Astrocyte (in vitro differentiated cells and primary cell): ENCODE measurements at regions not wholly inside any gene's neighbourhood (a gene's known extent, or its start where the extent isn't known, plus 50 kb on each side); places are given as distances from the start of the nearest gene placed in this dataset.

ENCODE experiments used
- DNase-seq: peaks from one replicate; pipeline ENCODE4 v3.0.0-alpha.2; 2010; ENCODE audit warnings: low read depth
- FAIRE-seq: peaks from 2 replicates; lab custom pipeline; 2011; peaks lifted over from hg19 to GRCh38; lab: Jason Lieb, UNC
- H2AFZ ChIP-seq: 2 replicates; pipeline ENCODE4 v1.6.0; 2012; ENCODE audit warnings: low read depth, low read length, inconsistent platforms
- H3K27ac ChIP-seq: 2 replicates; pipeline ENCODE4 v1.5.1; 2011; ENCODE audit warnings: low read depth, low read length, inconsistent platforms
- H3K27me3 ChIP-seq: 2 replicates; pipeline ENCODE4 v1.6.0; 2011; ENCODE audit warnings: low read length, inconsistent platforms; ENCODE audit not compliant: insufficient read depth
- H3K36me3 ChIP-seq: 2 replicates; pipeline ENCODE4 v1.5.1; 2011; ENCODE audit warnings: low read length, inconsistent platforms; ENCODE audit not compliant: insufficient read depth
- H3K4me1 ChIP-seq: 2 replicates; pipeline ENCODE4 v1.5.1; 2011; ENCODE audit warnings: low read length, inconsistent platforms; ENCODE audit not compliant: insufficient read depth
- H3K4me2 ChIP-seq: 2 replicates; pipeline ENCODE4 v1.6.0; 2012; ENCODE audit warnings: low read length, inconsistent platforms
- H3K4me3 ChIP-seq: 2 replicates; pipeline ENCODE4 v1.5.1; 2011; ENCODE audit warnings: low read depth, mild to moderate bottlenecking, low read length, inconsistent platforms; ENCODE audit not compliant: insufficient read depth
- H3K79me2 ChIP-seq: 2 replicates; pipeline ENCODE4 v1.6.0; 2012; ENCODE audit warnings: mild to moderate bottlenecking, low read length, inconsistent platforms; ENCODE audit not compliant: insufficient read depth
- H3K9ac ChIP-seq: 2 replicates; pipeline ENCODE4 v1.6.0; 2012; ENCODE audit warnings: mild to moderate bottlenecking, low read length, inconsistent platforms
- H3K9me3 ChIP-seq: 2 replicates; pipeline ENCODE4 v1.5.1; 2012; ENCODE audit warnings: low read depth, mild to moderate bottlenecking, low read length, inconsistent platforms; ENCODE audit not compliant: insufficient read depth
- H4K20me1 ChIP-seq: 2 replicates; pipeline ENCODE4 v1.6.0; 2012; ENCODE audit warnings: low read length, inconsistent platforms; ENCODE audit not compliant: insufficient read depth
- H3K27ac Mint-ChIP-seq: one replicate; pipeline ENCODE4 v1.8.0; 2021; ENCODE audit warnings: mild to moderate bottlenecking, mixed read lengths; ENCODE audit not compliant: unreplicated experiment
- H3K27me3 Mint-ChIP-seq: one replicate; pipeline ENCODE4 v1.8.0; 2021; ENCODE audit warnings: low read depth, mixed read lengths; ENCODE audit not compliant: unreplicated experiment
- H3K36me3 Mint-ChIP-seq: one replicate; pipeline ENCODE4 v1.8.0; 2021; ENCODE audit warnings: low read depth, mixed read lengths; ENCODE audit not compliant: unreplicated experiment
- H3K4me1 Mint-ChIP-seq: one replicate; pipeline ENCODE4 v1.8.0; 2021; ENCODE audit warnings: low read depth, mixed read lengths; ENCODE audit not compliant: unreplicated experiment
- H3K4me3 Mint-ChIP-seq: one replicate; pipeline ENCODE4 v1.8.0; 2021; ENCODE audit warnings: mild to moderate bottlenecking, moderate library complexity, mixed read lengths; ENCODE audit not compliant: unreplicated experiment
- H3K9me3 Mint-ChIP-seq: one replicate; pipeline ENCODE4 v1.8.0; 2021; ENCODE audit warnings: mild to moderate bottlenecking, mixed read lengths; ENCODE audit not compliant: unreplicated experiment
- CTCF ChIP-seq: IDR thresholded peaks from 2 replicates; pipeline ENCODE4 v1.5.1; 2011; ENCODE audit warnings: low read depth, mild to moderate bottlenecking, inconsistent platforms, low read length, moderate library complexity; ENCODE audit not compliant: insufficient read depth
- EZH2 ChIP-seq: IDR thresholded peaks from 2 replicates; pipeline ENCODE4 v1.6.1; 2012; ENCODE audit warnings: mild to moderate bottlenecking, low read length, inconsistent platforms; ENCODE audit not compliant: insufficient read depth

GRCh38 chr1:229882621-229883020, 184.4 kb upstream of the GALNT2 start:
- no peak overlapping the region for H2AFZ ChIP-seq
- H3K4me2 ChIP-seq = no peak overlapping the region
- H3K4me3 ChIP-seq = no peak overlapping the region
- DNase-seq = no peak
- H3K9me3 ChIP-seq = no peaks in the 10 kb centered on the region
- peaks cover 4% of the 10 kb centered on the region for H3K4me1 ChIP-seq
- H3K36me3 ChIP-seq = no peaks in the 10 kb centered on the region
- Mint-ChIP-seq H3K36me3 (no peaks in the 10 kb centered on the region), H3K4me3 (no peak overlapping the region), H3K27ac (no peak overlapping the region), H3K27me3 (peaks cover 14% of the 10 kb centered on the region), H3K4me1 (peaks cover 16% of the 10 kb centered on the region), H3K9me3 (peaks cover 10% of the 10 kb centered on the region)
- H3K9ac ChIP-seq = no peak overlapping the region
- H3K27me3 ChIP-seq = peaks cover 12% of the 10 kb centered on the region
- no peak for FAIRE-seq
- no peak for TF ChIP-seq EZH2
- TF ChIP-seq CTCF = no peak
- no peaks in the 10 kb centered on the region for H3K79me2 ChIP-seq
- H3K27ac ChIP-seq = no peak overlapping the region
- no peaks in the 10 kb centered on the region for H4K20me1 ChIP-seq

- no peaks in the 10 kb centered on the region for H4K20me1 ChIP-seq
- Mint-ChIP-seq H3K4me3 (no peak overlapping the region), H3K9me3 (peaks cover 15% of the 10 kb centered on the region), H3K27me3 (peaks cover 11% of the 10 kb centered on the region), H3K36me3 (no peaks in the 10 kb centered on the region), H3K4me1 (peaks cover 13% of the 10 kb centered on the region), H3K27ac (no peak overlapping the region)
- H3K4me1 ChIP-seq = peaks cover 4% of the 10 kb centered on the region
- H3K27me3 ChIP-seq = peaks cover 8% of the 10 kb centered on the region
- DNase-seq = no peak
- no peaks in the 10 kb centered on the region for H3K79me2 ChIP-seq
- H2AFZ ChIP-seq = no peak overlapping the region
- no peak overlapping the region for H3K4me2 ChIP-seq
- no peaks in the 10 kb centered on the region for H3K9me3 ChIP-seq
- H3K27ac ChIP-seq = no peak overlapping the region
- H3K36me3 ChIP-seq = no peaks in the 10 kb centered on the region
- TF ChIP-seq EZH2 (no peak), CTCF (no peak)
- H3K4me3 ChIP-seq = no peak overlapping the region
- FAIRE-seq = no peak
- no peak overlapping the region for H3K9ac ChIP-seq
These were observed 183.4 kb upstream of the GALNT2 start for GRCh38 chr1:229883504-229884200.

- TF ChIP-seq CTCF (no peak), EZH2 (no peak)
- Histone ChIP-seq H3K27me3 (peaks cover 6% of the 10 kb centered on the region), H4K20me1 (no peaks in the 10 kb centered on the region), H3K4me3 (no peak overlapping the region), H3K9me3 (no peaks in the 10 kb centered on the region), H3K79me2 (no peaks in the 10 kb centered on the region), H3K27ac (no peak overlapping the region), H3K4me2 (no peak overlapping the region), H3K36me3 (no peaks in the 10 kb centered on the region), H2AFZ (no peak overlapping the region), H3K9ac (no peak overlapping the region), H3K4me1 (peaks cover 4% of the 10 kb centered on the region)
- peaks cover 18% of the 10 kb centered on the region for H3K9me3 Mint-ChIP-seq
- H3K4me3 Mint-ChIP-seq = no peak overlapping the region
- H3K4me1 Mint-ChIP-seq = peaks cover 10% of the 10 kb centered on the region
- DNase-seq = no peak
- no peak for FAIRE-seq
- peaks cover 15% of the 10 kb centered on the region for H3K27me3 Mint-ChIP-seq
- no peak overlapping the region for H3K27ac Mint-ChIP-seq
- peaks cover 3% of the 10 kb centered on the region for H3K36me3 Mint-ChIP-seq
These were observed 182.3 kb upstream of the GALNT2 start for GRCh38 chr1:229884765-229885164.
